ENCODE measurements at regions not wholly inside any gene's neighbourhood (a gene's known extent, or its start where the extent isn't known, plus 50 kb on each side); places are given as distances from the start of the nearest gene placed in this dataset.
A peak's percentile ranks its signal among the peaks of the same experiment; 100 is the strongest.
"Not testable (repeated sequence)": the region's sequence is repeated elsewhere in the genome, so short reads cannot be mapped to it uniquely, and the experiment has no call there.

DNA sequence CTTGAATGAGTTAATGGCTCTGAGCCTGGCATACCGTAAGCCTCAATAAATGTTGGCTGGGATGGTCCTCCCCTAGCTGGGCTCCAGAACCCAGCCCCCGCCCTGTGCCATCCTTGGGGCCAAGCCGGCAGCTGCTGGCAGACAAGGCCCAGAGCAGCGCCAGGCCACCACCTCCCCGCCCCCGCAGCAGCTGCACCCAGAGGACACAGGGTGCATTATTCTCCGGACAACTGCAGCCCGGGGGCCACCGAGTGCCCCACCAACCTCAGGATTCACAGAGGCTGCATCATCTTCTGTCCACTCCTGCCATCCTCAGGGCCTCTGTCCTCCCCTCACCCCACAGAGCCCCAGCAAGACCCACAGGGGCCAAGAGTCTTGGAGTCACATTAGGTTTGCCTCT, 92.7 kb downstream of the NCOR2 start:
- no peak for DNase-seq

DNA sequence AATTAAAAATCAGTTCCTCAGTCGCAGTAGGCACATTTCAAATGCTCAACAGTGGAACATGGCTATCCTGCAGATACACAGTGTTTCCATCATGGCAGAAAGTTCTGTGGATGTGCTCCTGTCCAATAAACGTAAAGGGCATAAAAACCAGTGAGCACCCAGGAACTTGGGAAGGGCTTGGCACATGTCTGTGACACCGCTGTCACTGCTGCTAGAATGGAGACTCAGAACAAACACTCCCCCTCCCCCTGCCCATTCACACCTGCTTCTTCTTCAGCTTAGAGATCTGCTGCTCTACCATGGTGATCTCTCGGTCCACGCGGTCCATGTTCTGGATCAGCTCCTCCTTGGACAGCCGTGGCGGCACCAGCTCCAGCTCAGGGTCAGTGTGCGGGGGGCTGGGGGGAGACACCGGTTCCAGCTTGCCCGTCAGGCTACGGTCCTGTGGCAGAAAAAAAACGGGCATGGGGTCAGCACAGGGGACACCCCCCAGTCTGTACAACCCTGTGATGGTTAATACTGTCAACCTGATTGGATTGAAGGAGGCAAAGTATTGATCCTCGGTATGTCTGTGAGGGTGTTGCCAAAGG, 94.6 kb downstream of the NCOR2 start:
- no peak for DNase-seq

DNA sequence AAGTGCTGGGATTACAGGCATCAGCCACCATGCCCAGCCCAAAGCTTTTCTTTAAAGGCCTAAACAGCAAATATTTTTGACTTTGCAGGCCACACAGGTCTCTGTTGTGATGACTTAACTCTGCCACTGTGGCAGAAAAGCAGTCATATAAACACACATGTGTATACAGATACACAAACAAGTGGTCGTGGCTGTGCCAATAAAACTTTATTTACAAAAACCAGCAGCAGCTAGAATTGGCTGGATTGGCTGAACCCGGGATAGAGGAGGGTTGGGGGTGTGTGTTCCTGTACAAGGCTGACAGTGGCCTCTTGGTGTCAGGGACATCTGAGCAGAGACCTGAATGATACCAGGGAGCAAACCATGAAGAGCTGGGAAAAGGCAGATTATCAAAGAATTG, 95.6 kb downstream of the NCOR2 start:
- DNase-seq = no peak

DNA sequence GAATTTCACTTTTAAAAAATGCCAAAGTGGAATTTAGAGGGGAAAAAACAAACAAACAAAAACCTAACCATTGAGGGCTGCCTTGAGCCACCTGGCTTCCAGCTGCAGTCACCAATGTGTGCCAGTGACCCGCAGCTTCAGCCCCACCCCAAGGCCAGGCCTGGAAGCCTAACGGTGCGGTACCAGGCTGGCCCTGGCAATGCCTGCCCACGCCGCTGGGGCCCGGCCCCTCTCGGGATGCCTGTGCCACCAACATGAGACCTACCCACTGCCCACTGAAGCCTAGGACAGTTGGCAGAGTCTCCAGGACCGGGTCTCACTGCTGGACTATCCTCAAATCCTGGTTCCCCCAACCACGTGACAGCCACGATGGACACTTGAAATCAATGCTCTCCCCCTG, 96.6 kb downstream of the NCOR2 start:
- DNase-seq = no peak

DNA sequence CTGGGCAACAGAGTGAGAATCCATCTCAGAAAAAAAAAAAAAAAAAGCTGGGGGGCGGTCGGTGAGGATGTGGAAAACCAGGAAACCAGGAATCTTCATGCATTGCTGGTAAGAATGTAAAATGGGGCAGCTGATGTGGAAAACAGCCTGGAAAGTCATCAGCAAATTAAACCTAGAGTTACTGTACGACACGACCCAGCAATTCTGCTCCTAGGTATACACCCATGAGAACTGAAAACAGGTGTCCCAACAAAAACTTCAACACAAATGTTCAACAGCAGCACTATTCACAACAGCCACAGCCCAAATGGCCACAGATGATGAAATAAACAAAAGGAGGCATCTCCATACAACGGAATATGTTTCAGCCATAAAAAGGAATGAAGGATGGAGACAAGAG, 97.3 kb downstream of the NCOR2 start:
- no peak for DNase-seq

DNA sequence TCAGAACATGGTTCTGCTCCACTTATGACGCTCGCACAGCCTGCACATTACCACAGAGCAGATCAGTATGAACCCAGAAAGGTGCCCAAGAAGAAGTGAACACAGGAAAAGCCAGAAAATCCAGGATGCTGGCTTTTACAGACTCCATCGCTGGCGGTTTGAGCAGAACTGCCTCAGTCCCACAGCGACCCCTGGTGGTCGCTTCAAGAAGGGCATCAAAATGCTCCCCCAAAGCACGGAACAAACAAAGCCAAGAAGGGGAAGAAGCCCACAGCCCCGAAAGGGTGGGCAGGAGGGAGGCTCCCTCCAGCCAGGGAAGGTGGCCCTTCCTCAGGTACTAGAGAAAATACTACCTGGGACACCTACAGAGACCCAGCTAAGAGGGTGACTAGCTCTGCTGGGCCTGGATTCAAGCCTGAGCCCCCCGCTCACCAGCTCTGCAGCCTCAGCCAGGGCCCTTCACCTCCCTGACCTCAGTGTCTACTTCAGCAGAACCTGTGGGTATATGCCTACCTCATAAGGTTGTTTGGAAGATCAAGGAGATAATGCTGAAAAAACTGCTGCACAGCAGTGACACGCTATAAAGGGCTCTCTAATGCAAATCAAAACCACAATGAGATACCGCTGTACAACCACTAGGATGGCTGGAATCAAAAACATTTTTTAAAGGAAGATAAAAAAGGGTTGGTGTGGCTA, 98.1 kb downstream of the NCOR2 start:
- peak; percentile 24 for DNase-seq

DNA sequence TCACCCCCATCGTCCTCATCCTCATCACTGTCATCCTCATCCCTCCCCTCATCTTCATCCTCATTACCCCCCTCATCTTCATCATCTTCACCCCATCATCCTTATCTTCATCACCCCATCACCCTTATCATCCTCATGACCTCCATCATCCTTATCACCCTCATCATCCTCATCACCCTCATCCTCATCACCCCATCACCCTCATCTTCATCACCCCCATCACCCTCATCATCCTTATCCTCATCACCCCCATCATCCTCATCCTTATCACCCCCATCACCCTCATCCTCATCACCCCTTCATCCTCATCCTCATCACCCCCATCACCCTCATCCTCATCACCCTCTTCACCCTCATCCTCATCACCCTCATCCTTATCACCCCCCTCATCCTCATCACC, 99.9 kb downstream of the NCOR2 start:
- not testable (repeated sequence) for DNase-seq

DNA sequence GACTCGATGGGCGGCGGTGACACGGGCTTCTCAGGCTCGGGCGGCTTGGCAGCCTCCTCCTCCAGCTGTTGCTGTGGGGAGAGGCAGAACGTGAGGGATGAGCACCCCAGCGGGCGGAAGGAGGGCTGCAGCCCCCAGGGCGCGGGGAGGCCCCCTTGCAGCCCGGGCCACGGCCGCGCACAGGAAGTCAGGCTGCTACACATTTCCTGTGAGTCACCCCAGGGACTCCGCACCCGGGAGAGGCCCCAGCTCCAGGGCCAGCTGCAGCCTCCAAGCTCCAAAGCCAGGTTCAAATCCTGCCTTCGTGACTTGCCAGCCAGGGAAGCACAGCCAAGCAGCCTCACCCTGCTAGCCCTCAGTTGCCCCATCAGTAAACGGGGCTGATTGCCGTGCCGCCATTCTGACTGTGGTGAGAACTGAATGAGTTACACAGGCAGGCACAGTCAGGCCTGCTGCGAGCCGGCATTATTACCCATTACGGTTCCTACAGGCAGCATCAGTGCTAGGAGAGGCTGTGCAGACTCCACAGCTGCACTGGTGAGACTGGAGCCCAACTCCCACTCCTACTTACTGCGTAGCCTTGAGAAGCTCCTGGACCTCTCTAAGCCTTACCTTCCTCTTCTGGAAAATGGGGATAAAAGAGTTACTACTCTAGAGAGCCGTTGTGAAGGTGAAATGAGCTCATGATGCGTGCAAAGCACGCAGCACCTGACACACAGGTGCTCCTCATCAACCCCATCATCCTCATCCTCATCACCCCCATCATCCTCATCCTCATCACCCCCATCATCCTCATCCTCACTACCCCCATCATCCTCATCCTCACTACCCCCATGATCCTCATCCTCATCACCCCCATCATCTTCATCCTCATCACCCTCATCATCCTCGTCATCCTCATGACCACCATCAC, 100.9 kb downstream of the NCOR2 start:
- peak; percentile 85 for DNase-seq

DNA sequence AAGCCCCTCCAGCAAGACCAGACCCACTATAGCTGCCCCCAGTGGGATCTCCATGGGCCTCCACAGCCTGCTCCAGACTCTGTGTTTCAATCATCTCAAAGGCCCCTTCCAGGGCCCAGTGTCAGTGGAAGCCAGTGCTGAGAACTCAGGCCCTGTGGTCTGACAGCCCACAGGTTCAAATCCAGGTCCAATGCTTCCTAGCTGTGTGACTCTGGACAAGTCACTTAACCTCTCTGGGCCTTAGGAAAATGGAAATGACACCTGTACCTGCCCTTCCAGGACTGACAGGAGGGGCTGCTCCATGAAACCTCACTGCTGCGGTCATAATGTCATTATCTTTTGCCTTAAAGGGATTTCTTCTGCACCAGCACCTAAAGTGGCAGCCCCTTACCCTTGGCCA, 101.9 kb downstream of the NCOR2 start:
- no peak for DNase-seq

DNA sequence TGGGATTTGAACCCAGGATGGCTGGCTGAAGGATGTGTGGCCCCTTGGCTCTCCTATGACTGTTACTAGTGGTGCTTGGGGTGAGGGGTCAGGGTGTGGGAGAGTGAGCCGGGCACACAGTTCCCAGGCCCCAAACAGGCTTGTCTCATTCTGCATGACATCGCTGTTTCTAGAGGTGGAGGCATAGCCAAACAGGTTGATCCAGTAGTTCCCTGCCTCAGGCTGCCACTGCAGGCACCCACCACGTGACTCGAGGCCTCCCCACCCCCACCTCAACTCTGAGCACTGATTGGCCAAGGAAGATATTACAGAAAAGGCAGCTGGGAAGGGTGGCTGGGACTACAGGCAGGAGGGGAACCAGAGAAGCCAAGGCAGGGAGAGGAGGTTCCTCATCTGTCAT, 102.6 kb downstream of the NCOR2 start:
- DNase-seq = no peak

DNA sequence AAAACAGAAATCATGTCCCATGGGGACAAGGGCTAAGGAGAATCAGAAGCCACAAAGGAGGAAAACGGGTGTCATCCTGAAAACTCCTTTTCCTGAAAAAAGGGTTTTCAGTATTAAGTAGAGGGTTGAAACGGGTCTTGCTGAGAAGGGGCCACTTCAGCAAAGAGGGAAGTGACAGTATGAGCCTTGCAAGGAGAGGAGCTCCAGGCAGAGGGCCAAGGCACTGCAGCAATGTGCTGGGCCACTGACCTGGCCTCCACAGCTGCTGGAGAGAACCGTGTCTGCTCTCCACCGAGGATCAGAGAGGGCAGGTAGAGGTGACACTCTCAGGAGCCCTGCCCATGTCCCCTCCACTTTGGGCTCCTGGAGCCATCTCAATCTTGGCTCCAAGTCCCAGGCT, 103.3 kb downstream of the NCOR2 start:
- no peak for DNase-seq

DNA sequence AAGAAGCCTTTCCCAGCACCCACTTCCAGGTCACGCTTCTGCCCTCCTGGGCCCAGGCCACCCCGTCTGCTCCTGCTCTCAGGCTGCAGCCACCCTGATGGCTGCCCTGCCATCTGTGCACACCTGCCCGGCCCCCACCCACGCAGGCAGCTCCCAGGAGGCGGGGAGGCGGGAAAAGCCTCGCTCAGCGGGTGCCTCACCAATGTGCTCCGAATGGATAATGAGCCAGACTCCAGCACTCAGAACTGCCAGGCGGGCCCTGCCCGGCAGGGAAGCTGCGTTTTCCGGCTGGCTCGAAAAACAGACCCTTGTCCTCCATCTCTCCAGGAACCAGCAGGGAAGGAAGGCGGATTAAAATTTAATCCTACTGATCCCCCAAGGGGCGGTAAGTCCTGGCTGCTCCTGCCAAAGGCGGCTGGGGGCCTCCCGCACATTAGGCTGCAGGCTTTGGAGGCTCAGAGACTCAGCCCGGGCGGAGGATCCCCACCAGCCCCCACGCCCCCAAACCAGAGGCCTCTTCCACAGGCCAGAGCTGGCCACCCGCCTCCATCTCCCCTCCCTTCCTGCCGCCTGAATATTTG, 104.0 kb downstream of the NCOR2 start:
- no peak for DNase-seq

DNA sequence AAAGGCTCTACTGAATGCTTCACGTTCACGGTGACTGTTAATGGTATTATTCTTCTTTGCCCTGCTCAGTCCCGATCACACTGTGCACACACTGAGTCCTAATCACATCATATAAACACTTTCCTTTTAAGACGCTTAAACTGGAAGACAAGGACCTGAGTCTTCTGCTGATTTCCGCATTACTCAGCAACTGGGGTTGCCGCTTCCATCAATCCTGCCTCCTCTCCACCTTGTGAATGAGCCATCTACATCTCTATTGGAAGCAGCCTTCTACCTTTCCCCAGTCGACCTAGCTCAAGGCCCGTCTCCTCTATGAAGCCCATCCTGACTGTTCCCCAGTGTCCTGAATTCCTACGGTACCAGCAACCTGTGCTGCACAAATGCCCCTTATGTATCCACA, 104.7 kb downstream of the NCOR2 start:
- DNase-seq = no peak

DNA sequence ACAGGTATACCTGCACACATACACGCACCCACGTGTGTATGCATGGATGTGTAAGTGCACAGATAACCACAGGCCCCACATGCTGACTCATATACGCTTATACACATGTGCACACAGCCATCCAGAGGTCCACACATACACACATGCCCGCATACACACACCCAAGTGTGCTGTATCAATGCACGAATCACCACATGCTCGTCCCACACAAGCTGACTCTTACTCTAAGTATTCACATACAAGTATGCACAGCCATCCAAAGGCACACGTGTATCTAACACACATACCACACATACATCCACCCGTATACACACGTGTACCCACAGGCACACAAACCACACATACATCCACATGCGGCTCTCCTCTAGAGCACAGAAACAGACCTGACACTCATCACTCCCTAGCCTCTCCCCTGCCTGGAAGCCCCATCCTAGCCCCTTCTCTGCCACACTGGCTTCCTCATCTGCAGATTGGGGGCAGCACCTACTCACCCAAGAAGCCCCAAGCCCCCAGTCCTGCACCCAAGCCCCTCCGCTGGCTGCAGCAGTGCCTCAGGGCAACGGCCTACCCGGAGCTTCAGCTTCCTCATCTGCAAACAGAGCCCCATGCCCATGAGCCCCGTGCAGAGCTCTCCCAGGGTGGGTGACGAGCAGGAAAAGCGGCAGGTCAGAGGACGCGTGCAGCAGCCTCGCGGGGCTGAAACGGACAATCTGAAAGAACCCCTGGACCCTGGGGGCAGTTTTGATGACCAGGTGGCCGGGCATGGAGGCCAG, 105.4 kb downstream of the NCOR2 start:
- no peak for DNase-seq

DNA sequence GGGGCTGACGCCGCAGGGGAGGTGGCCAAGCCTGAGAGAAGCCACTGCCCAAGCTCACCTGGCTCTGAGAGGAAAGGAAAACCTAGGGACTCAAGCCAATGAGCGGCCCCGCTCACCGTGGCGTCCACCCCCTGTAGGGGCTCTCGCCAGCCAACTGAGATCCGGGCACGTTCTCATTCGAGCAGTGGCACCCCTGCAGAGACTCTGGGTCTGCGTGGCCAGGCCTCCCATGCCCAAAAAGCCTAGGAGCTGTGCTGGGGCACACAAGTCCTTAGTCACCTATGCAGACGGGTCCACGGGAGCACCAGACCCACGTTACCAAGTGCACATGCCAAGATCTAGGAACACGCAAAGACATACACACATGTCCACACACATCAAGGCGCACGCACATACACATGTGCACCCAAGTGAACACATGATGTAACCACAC, 106.2 kb downstream of the NCOR2 start:
- no peak for DNase-seq

DNA sequence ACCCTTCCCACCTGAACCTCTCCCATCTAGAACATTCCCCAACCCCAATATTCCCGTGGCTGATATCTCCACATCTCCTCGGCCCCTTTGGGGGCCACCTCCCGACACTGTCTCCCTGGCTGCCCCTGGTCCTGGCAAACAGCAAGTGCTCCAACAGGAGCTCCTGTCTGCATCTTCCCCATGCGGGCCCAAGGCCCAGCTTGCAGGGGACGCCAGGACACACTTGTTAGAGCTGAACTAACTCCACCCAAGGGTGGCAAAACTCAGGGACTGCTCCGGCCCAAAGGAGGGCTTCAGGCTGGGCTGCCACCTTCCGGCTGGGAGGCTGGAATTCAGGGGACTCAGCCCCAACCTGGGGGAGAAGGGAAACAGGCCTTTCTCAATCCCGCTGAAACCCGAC, 106.6 kb downstream of the NCOR2 start:
- no peak for DNase-seq

DNA sequence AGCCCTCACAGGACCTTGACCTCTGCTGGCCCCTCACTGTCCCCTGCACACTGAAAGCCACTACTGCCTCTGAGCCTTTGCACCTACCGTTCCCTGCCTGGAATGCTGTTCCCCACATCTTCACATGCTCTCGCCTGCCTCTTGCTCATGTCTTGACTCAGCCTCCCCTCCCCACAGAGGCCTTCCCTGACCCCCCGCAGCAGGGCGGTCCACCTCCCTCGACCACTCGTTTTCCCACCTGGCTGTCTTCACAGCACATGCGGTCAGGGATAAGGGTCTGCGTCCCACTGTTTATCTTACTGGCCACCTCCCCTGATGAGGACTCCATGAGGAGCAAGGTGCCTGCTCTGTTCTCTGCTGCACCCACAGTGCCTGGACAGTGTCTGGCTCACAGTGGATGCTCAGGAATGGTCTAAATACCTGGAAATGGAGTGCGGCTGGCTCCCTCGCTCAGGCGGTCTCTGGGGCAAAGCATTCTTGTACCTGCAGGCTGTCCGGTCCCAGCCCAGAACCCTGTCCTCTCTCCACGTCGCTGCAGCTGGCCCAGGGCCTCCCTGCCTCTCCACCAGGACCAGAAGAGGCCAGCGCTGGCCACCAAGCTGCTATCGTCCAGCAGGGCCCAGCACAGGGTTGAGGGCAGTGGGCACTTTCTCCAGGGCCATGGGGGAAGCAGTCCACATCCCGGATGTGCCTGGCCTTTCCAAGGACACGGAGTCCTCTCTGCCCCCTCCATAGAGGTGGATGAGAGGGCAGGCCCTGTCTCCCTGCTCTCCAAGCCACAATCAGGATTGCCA, 107.4 kb downstream of the NCOR2 start:
- DNase-seq = no peak

DNA sequence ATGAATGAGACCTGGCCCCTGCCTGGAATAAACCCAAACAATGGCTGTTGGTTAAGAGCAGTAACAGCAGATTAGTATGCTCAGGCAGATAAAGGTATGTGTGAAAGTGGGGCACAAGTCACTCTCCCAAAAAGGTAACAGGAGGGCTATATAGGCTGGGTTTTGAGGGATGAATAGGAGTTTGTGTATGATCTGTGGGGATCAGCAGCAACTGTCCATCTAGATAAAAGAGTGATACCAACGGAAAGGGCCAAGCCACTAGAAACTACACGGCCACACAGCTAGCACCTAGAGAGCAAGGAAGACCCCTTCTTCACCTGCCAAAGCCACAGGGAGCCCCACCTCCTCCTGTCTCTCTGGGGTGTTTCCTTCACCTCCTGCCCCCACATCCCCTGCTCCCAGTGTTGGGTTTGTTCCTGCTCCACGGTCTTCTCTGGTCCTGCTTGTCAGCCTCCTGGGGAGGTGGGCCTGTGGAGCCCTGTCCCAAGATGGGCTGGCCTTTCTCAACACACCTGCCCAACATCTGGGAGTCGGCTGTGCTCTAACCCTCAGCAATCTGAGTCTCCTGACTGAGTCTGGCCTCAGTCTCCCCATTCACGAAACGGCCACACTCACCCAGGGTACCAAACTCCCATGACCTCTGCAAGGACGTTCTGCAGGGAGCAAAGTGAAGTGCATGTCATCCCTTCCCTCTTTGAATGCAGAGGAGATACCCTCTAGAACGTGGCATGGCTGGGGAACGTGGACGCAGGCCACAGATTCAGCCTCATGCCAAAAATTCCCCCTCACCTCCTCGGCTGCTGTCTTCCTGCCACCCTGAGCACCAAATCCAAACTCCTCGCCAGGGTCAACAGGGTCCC, 108.2 kb downstream of the NCOR2 start:
- DNase-seq = no peak

DNA sequence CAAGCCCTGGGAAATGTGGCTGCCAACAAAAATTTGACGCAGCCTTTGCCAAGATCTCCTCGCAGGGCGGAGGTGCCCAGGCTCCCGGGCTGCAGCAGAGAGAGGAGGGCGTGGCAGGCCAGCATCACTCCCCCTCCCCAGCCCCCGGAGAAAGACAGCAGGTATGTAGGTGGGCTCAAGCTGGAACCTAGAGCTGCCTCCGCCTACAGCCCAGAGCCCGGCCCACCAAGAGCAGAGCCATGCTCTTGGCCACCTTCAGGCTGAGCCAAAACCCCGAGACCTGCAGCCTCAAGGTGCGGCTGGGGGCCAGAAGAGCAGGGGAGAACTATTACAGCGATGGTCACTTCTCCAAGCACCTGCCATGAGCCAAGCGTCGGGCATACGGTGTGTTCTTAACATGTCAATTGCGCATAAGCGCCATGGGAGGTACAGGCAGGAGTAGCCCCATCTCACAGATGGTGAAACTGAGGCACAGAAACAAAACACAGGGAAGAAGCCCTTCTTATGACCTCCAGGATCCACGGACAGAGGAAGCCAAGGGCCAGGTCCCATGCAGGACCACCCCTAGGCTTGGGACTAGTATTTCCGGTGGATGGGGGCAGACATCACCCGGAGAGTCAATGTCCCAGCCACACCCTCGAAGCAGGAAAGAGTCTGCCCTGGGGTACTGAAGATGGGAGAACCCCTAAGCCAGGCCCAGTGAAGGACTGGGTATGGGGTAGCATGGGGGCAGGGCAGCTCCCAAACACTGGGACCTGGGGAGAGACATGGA, 109.0 kb downstream of the NCOR2 start:
- no peak for DNase-seq
